NCI-H524 treated with DMSO at 0.1 percent for 48 hours (cell line): ENCODE measurements at regions not wholly inside any gene's neighbourhood (a gene's known extent, or its start where the extent isn't known, plus 50 kb on each side); places are given as distances from the start of the nearest gene placed in this dataset.
"Not testable (repeated sequence)": the region's sequence is repeated elsewhere in the genome, so short reads cannot be mapped to it uniquely, and the experiment has no call there.

Source experiments
- DNase-seq: peaks from one replicate; lab custom pipeline; 2025; lab: John Stamatoyannopoulos, UW

- no peak for DNase-seq
These were observed 334.2 kb upstream of the CCNH start for GRCh38 chr5:87746891-87747377.

- no peak for DNase-seq
These were observed 333.6 kb upstream of the CCNH start for GRCh38 chr5:87746341-87746740.

GRCh38 chr5:87741881-87742280 is 329.2 kb upstream of the CCNH start:
- DNase-seq: no peak

GRCh38 chr5:87735923-87736322 is 323.2 kb upstream of the CCNH start:
- DNase-seq: no peak

GRCh38 chr5:87733897-87734296 is 321.2 kb upstream of the CCNH start:
- DNase-seq: no peak

GRCh38 chr5:87732875-87733768 is 320.4 kb upstream of the CCNH start:
- DNase-seq: no peak

GRCh38 chr5:87729781-87730180 is 317.1 kb upstream of the CCNH start:
- peak; percentile 73 for DNase-seq

- no peak for DNase-seq
These were observed 309.6 kb upstream of the CCNH start for GRCh38 chr5:87722286-87722685.

GRCh38 chr5:87718224-87718925 is 305.6 kb upstream of the CCNH start:
- not testable (repeated sequence) for DNase-seq

- no peak for DNase-seq
These were observed 305.0 kb upstream of the CCNH start for GRCh38 chr5:87717761-87718160.

- DNase-seq: no peak
These were observed 293.1 kb upstream of the CCNH start for GRCh38 chr5:87705876-87706275.

- DNase-seq: no peak
These were observed 274.2 kb upstream of the CCNH start for GRCh38 chr5:87686975-87687374.

- no peak for DNase-seq
These were observed 273.3 kb upstream of the CCNH start for GRCh38 chr5:87686018-87686417.

GRCh38 chr5:87674235-87674634 is 261.5 kb upstream of the CCNH start:
- DNase-seq: no peak

GRCh38 chr5:87671146-87671545 is 258.4 kb upstream of the CCNH start:
- no peak for DNase-seq

GRCh38 chr5:87665166-87665565 is 252.4 kb upstream of the CCNH start:
- DNase-seq: no peak

- no peak for DNase-seq
These were observed 249.2 kb upstream of the CCNH start for GRCh38 chr5:87661784-87662566.

GRCh38 chr5:87653242-87653641 is 240.5 kb upstream of the CCNH start:
- no peak for DNase-seq

GRCh38 chr5:87650284-87650683 is 237.6 kb upstream of the CCNH start:
- peak; percentile 69 for DNase-seq

- DNase-seq: no peak
These were observed 236.7 kb upstream of the CCNH start for GRCh38 chr5:87649455-87649854.

- DNase-seq: no peak
These were observed 232.5 kb upstream of the CCNH start for GRCh38 chr5:87645224-87645623.

GRCh38 chr5:87640902-87641301 is 228.2 kb upstream of the CCNH start:
- no peak for DNase-seq
